Heart left ventricle (tissue), 13 donors: ENCODE measurements at regions not wholly inside any gene's neighbourhood (a gene's known extent, or its start where the extent isn't known, plus 50 kb on each side); places are given as distances from the start of the nearest gene placed in this dataset.

Source experiments
- CTCF ChIP-seq, 12 donors: fragments of 200-600 bp; sonication (generic) in 4 of 12; IDR thresholded peaks; one replicate each; pipeline versions ENCODE4 v1.5.0 to v1.8.0; 2018 to 2022; ENCODE audit warnings: antibody characterized with exemption in 12 of 12, mild to moderate bottlenecking in 5 of 12
- POLR2A ChIP-seq, 2 donors: fragments of 450-650 bp; IDR thresholded peaks; one replicate each; pipeline ENCODE4 v1.6.1; 2017; ENCODE audit warnings: antibody characterized with exemption in 2 of 2, mild to moderate bottlenecking in 2 of 2, moderate library complexity in 2 of 2
- donor health status: ischemic (EF 13 %, LVEDD 7.1; RV severe dilation, severe dysfunction).
- donor health status: DM: no; HTN: yes; CAD: no.
- donor health status: DM: no; HTN: no; CAD: no.
- donor health status: ischemic (EF 25% LVEDD 6.9; RV normal size, moderate dysfunction).
- donor health status: ischemic (EF 25% LVEDD 5.7; RV mildly dilated, moderate dysfunction).
- donor health status: ischemic (EF 35%, LVEDD 5.7; RV mildly dilated, moderate dysfunction).
- donor health status: nonischemic (EF 11% LVEDD 7.7; RV severe dilation, severe dysfunction).
- donor health status: DM: yes; HTN: yes; CAD: no.
- donor health status: PGD.
- donor health status: ischemic (EF 29% LVEDD 5.4; RV normal size, mild dysfunction).
- donor health status: nonischemic (EF 23%, LVEDD 6.1; RV moderate dilation, normal function).

DNA sequence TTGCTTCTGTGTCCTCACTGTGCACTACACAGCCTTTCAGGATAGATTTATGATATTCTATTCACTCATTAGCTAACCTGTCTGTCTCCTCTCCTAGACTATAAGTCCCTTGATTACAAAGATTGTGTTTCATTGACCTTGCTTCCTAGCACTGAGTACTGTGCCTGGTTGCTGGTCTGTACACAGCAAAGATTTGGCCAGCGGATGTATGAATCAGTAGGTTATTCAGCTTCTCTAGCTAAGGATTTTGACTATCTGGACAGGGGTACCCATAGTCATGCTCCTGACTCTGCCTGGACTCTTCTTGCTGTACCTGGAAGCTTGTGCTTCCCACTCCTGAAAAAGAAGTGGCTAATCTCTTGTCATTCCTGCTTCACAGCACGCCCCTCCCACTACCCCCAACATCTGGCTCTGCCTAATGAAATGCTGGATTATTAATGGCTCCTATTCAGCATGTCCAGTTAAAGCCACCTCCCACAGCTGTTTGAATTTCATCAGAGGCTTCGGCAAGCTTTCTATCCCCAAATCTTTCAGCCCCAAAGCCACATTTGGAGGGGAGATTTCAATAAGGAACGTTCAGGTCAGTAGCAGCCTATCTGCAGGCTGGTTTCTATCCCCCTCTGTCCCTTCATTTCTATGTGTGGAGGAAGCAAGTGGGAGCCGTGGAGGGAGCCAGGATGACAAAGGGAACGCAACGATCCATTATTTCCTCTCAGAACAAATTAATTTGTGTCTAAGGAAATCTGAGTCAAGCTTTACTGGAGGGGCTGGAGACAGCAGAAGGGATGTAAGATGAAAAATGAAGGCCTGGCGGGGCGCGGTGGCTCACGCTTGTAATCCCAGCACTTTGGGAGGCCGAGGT is 64.8 kb upstream of the PPM1J start:
- TF ChIP-seq CTCF (IDR thresholded peaks at IDR 0.05) (no peak), POLR2A (IDR thresholded peaks at IDR 0.05) (no peak)
